Upper lobe of left lung (tissue), 6 donors: ENCODE measurements at regions not wholly inside any gene's neighbourhood (a gene's known extent, or its start where the extent isn't known, plus 50 kb on each side); places are given as distances from the start of the nearest gene placed in this dataset.
A peak's percentile ranks its signal among the peaks of the same experiment; 100 is the strongest.

Experiments
- ATAC-seq, 2 donors: fragments of 200-7000 bp; cut with Tn5 transposase; one replicate each; pipeline ENCODE4 v1.9.1; 2022; ENCODE audit warnings: mild to moderate bottlenecking in 2 of 2, moderate library complexity in 2 of 2; ENCODE audit not compliant: low FRiP score in 2 of 2
- DNase-seq, 2 donors: peaks; one replicate each; pipeline ENCODE4 v3.0.0-alpha.2; 2019 to 2020
- H3K27ac ChIP-seq, 4 donors: fragments of 200-600 bp; sonication (generic); one replicate each; pipeline ENCODE4 v1.5.1; 2016 to 2019
- H3K27me3 ChIP-seq, 4 donors: fragments of 200-600 bp; sonication (generic); one replicate each; pipeline ENCODE4 v1.5.1; 2017 to 2019
- H3K36me3 ChIP-seq, 4 donors: fragments of 200-600 bp; sonication (generic); one replicate each; pipeline ENCODE4 v1.5.1; 2016 to 2019
- H3K4me1 ChIP-seq, 4 donors: fragments of 200-600 bp; sonication (generic); one replicate each; pipeline ENCODE4 v1.5.1; 2018 to 2019
- H3K4me3 ChIP-seq, 4 donors: fragments of 200-600 bp; sonication (generic); one replicate each; pipeline ENCODE4 v1.5.1; 2017 to 2019; ENCODE audit warnings: mild to moderate bottlenecking in 2 of 4, moderate library complexity in 1 of 4
- H3K9me3 ChIP-seq, 4 donors: fragments of 200-600 bp; sonication (generic); one replicate each; pipeline ENCODE4 v1.5.1; 2018 to 2019
- CTCF ChIP-seq, 6 experiments: fragments of 450-650 bp in 4 of 6; fragments of 200-600 bp in 2 of 6; sonication (generic) in 2 of 6; IDR thresholded peaks; one replicate each; pipeline ENCODE4 v1.5.1; 2016 to 2019; ENCODE audit warnings: antibody characterized with exemption in 6 of 6
- EP300 ChIP-seq, 4 donors: sonication (generic); formaldehyde crosslinking; IDR thresholded peaks; one replicate each; pipeline ENCODE4 v1.5.1; 2017; ENCODE audit warnings: antibody characterized with exemption in 4 of 4, control low read depth in 2 of 4
- POLR2A ChIP-seq, 4 donors: fragments of 450-650 bp; IDR thresholded peaks; one replicate each; pipeline ENCODE4 v1.5.1; 2016 to 2017; ENCODE audit warnings: antibody characterized with exemption in 4 of 4, mild to moderate bottlenecking in 2 of 4
- POLR2AphosphoS5 ChIP-seq, 2 donors: sonication (generic); formaldehyde crosslinking; IDR thresholded peaks; one replicate each; pipeline ENCODE4 v1.5.1; 2017; ENCODE audit warnings: antibody characterized with exemption in 2 of 2
- WGBS, 2 donors: methylation state at CpG; one replicate each; pipeline ENCODE4 v1.1.5; 2017 to 2018; 5-methylcytosine and 5-hydroxymethylcytosine counted together
- donor health status: DM: no; HTN: no; CAD: no; lungs with moderate emphysema.
- donor health status: DM: no; HTN: yes; CAD: no; lungs with severe emphysema.

GRCh38 chr6:105814745-105815536, 271.2 kb upstream of the PRDM1 start:
- DNase-seq = no peak
- 77 to 79% methylated on average over 3 of the region's 3 CpGs for WGBS, 2 donors
- Histone ChIP-seq H3K4me3 (no peak overlapping the region), H3K9me3 (no peaks in the 10 kb centered on the region), H3K27ac (no peak overlapping the region), H3K27me3 (no peaks in the 10 kb centered on the region), H3K4me1 (peaks cover 5 to 15% (median 8%) of the 10 kb centered on the region in 4 donors), H3K36me3 (no peaks in the 10 kb centered on the region)
- ATAC-seq = no peak
- TF ChIP-seq POLR2A (IDR thresholded peaks at IDR 0.05) (no peak), CTCF (IDR thresholded peaks at IDR 0.05) (no peak), POLR2AphosphoS5 (IDR thresholded peaks at IDR 0.05) (no peak), EP300 (IDR thresholded peaks at IDR 0.05) (no peak)

- Histone ChIP-seq H3K36me3 (no peaks in the 10 kb centered on the region), H3K4me1 (peaks cover 11 to 24% (median 20%) of the 10 kb centered on the region in 4 donors), H3K27ac (peak overlapping the region in 1 of 4 donors; percentile 38), H3K27me3 (no peaks in the 10 kb centered on the region), H3K4me3 (no peak overlapping the region), H3K9me3 (no peaks in the 10 kb centered on the region)
- DNase-seq (no peak), ATAC-seq (no peak)
- TF ChIP-seq EP300 (IDR thresholded peaks at IDR 0.05) (no peak), POLR2A (IDR thresholded peaks at IDR 0.05) (no peak), POLR2AphosphoS5 (IDR thresholded peaks at IDR 0.05) (no peak), CTCF (IDR thresholded peaks at IDR 0.05) (no peak)
- 97 to 99% methylated on average over 3 of the region's 3 CpGs for WGBS, 2 donors
Observed at GRCh38 chr6:105810922-105811482, 275.1 kb upstream of the PRDM1 start.

- Histone ChIP-seq H3K27me3 (no peaks in the 10 kb centered on the region), H3K9me3 (no peaks in the 10 kb centered on the region), H3K36me3 (no peaks in the 10 kb centered on the region), H3K27ac (peak overlapping the region in 1 of 4 donors; percentile 38), H3K4me3 (no peak overlapping the region), H3K4me1 (peaks cover 11 to 24% (median 20%) of the 10 kb centered on the region in 4 donors)
- 26 to 29% methylated on average over 4 of the region's 4 CpGs for WGBS, 2 donors
- ATAC-seq = peak in 1 of 2 donors; percentile 83
- TF ChIP-seq EP300 (IDR thresholded peaks at IDR 0.05) (no peak), POLR2AphosphoS5 (IDR thresholded peaks at IDR 0.05) (no peak), POLR2A (IDR thresholded peaks at IDR 0.05) (no peak), CTCF (IDR thresholded peaks at IDR 0.05) (no peak)
- peak in 1 of 2 donors; percentile 44 for DNase-seq
Observed at GRCh38 chr6:105810105-105810921, 275.8 kb upstream of the PRDM1 start.

- DNase-seq = no peak
- H3K27me3 ChIP-seq = no peaks in the 10 kb centered on the region
- TF ChIP-seq EP300 (IDR thresholded peaks at IDR 0.05) = no peak
- no peak for TF ChIP-seq POLR2A (IDR thresholded peaks at IDR 0.05)
- no peak for TF ChIP-seq POLR2AphosphoS5 (IDR thresholded peaks at IDR 0.05)
- TF ChIP-seq CTCF (IDR thresholded peaks at IDR 0.05) = no peak
- ATAC-seq = no peak
- H3K9me3 ChIP-seq = no peaks in the 10 kb centered on the region
- H3K4me1 ChIP-seq = peaks cover 11 to 24% (median 17%) of the 10 kb centered on the region in 4 donors
- 83 to 87% methylated on average over 2 of the region's 2 CpGs for WGBS, 2 donors
- H3K36me3 ChIP-seq = no peaks in the 10 kb centered on the region
- H3K27ac ChIP-seq = no peak overlapping the region
- no peak overlapping the region for H3K4me3 ChIP-seq
Observed at GRCh38 chr6:105808571-105808970, 277.6 kb upstream of the PRDM1 start.
